Activated CD8-positive, alpha-beta T cell treated with anti-CD3 and anti-CD28 coated beads for 36 hours (primary cell): ENCODE measurements at regions not wholly inside any gene's neighbourhood (a gene's known extent, or its start where the extent isn't known, plus 50 kb on each side); places are given as distances from the start of the nearest gene placed in this dataset.

ENCODE experiments used
- ATAC-seq: fragments of 200-7000 bp; cut with Tn5 transposase; one replicate; pipeline ENCODE4 v1.10.0; 2021; ENCODE audit warnings: mild to moderate bottlenecking, moderate library complexity
- CTCF ChIA-PET: fragments of 350-600 bp; sonication (Branson Sonifier 250); formaldehyde crosslinking; loops from one replicate; lab custom pipeline; 2021; ENCODE audit warnings: antibody characterized with exemption; lab: Charles Lee
- POLR2A ChIA-PET: fragments of 350-600 bp; sonication (Branson Sonifier 250); formaldehyde crosslinking; loops from one replicate; lab custom pipeline; 2021; ENCODE audit warnings: antibody characterized with exemption; lab: Charles Lee
- DNase-seq: peaks from one replicate; pipeline ENCODE4 v3.0.0-alpha.2; 2020
- H3K27ac Mint-ChIP-seq: one replicate; pipeline ENCODE4 v1.8.0; 2021; ENCODE audit warnings: mild to moderate bottlenecking, mixed read lengths
- H3K27me3 Mint-ChIP-seq: one replicate; pipeline ENCODE4 v1.8.0; 2021; ENCODE audit warnings: mixed read lengths
- H3K36me3 Mint-ChIP-seq: one replicate; pipeline ENCODE4 v1.8.0; 2021; ENCODE audit warnings: low read depth, mixed read lengths
- H3K4me1 Mint-ChIP-seq: one replicate; pipeline ENCODE4 v1.8.0; 2021; ENCODE audit warnings: low read depth, mixed read lengths
- H3K4me3 Mint-ChIP-seq: one replicate; pipeline ENCODE4 v1.8.0; 2021; ENCODE audit warnings: mild to moderate bottlenecking, moderate library complexity, mixed read lengths
- H3K9me3 Mint-ChIP-seq: one replicate; pipeline ENCODE4 v1.8.0; 2021; ENCODE audit warnings: mixed read lengths
- intact Hi-C: fragments of 100-400 bp; cut with micrococcal nuclease; formaldehyde crosslinking; loops from one replicate; pipeline ENCODE4 v1.10.0; 2022
- TF ChIP-seq, protein P1 (sequence below): fragments of 200-600 bp; IDR thresholded peaks from one replicate; pipeline ENCODE4 v1.8.0; 2022; ENCODE audit warnings: antibody characterized with exemption, mild to moderate bottlenecking

DNA sequence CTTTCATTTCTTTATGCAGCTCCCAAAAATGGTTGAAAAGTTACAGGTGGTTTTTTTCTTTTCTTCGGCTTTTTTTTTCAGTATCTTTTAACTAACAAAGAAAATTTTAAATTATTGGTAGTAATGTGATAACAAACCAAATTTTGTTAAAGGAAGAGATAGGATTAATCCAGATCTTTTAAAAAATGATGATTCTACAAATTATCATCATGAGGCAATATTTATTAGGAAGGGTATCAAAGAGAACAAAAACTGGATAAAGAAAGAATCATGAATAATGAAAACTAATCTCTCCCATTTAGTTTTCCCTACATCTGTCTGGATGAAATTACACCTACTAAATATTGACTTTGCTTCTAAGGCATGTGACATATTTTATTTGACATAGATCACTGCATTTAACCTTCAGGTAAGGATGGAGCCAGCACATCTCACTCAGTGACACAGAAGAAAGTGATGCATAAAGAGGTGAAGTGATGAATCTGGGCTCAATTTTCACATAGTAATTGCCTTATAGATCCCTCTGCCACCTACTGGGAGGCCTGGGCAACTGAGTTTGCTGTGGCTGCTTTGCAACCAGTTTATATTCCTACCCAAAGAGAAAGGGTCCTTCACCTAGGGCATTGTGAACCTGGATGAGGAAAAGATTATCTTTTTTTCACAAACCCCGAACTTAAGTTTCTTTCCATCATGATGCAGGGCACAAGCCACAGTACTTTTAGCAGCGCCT lies 155.6 kb downstream of the HNRNPD start:
- DNase-seq = peak; percentile 26
- ChIA-PET POLR2A (no interaction called here), CTCF (interaction anchor here (0.6 to 1.7 kb wide), 4 partner anchors 26 to 866 kb away, joined by 3 to 7 read pairs (median 4); no protein-coding TSS in a partner anchor)
- Mint-ChIP-seq H3K27ac (no peak overlapping the region), H3K36me3 (no peaks in the 10 kb centered on the region), H3K27me3 (no peaks in the 10 kb centered on the region), H3K4me3 (no peak overlapping the region), H3K9me3 (peaks cover 2% of the 10 kb centered on the region), H3K4me1 (peaks cover 11% of the 10 kb centered on the region)
- ATAC-seq = peak; percentile 39
- TF ChIP-seq, protein P1, sequence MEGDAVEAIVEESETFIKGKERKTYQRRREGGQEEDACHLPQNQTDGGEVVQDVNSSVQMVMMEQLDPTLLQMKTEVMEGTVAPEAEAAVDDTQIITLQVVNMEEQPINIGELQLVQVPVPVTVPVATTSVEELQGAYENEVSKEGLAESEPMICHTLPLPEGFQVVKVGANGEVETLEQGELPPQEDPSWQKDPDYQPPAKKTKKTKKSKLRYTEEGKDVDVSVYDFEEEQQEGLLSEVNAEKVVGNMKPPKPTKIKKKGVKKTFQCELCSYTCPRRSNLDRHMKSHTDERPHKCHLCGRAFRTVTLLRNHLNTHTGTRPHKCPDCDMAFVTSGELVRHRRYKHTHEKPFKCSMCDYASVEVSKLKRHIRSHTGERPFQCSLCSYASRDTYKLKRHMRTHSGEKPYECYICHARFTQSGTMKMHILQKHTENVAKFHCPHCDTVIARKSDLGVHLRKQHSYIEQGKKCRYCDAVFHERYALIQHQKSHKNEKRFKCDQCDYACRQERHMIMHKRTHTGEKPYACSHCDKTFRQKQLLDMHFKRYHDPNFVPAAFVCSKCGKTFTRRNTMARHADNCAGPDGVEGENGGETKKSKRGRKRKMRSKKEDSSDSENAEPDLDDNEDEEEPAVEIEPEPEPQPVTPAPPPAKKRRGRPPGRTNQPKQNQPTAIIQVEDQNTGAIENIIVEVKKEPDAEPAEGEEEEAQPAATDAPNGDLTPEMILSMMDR = no peak
- intact Hi-C loops = no loop called here

DNA sequence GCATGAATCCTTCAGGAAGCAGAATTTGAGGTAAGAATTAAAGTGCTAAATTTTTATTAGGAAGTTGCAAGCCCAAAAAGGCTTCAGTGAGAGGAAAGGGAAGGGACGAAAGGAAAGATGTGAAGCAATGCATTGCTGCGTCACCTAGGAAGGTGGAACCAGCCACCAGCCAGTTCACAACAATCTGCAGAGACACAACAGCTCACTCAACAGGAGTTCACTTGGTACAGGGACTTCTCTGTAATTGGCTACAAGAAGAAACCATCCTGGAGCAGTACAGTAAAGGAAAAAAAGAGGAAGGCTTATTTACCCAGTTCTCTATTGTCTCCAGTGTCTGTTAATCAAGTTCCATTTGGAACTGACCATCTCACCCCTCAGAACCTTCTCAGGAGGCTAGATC lies 157.6 kb downstream of the HNRNPD start:
- Mint-ChIP-seq H3K4me3 (no peak overlapping the region), H3K9me3 (no peaks in the 10 kb centered on the region), H3K4me1 (peaks cover 16% of the 10 kb centered on the region), H3K27ac (no peak overlapping the region), H3K27me3 (no peaks in the 10 kb centered on the region), H3K36me3 (no peaks in the 10 kb centered on the region)
- no peak for ATAC-seq
- no peak for DNase-seq
- CTCF ChIA-PET = interaction anchor here (0.9 kb wide), 1 partner anchor 52 kb away, joined by 3 read pairs; no protein-coding TSS in a partner anchor
- TF ChIP-seq, protein P1 = no peak
- POLR2A ChIA-PET = no interaction called here
- intact Hi-C loops = no loop called here

DNA sequence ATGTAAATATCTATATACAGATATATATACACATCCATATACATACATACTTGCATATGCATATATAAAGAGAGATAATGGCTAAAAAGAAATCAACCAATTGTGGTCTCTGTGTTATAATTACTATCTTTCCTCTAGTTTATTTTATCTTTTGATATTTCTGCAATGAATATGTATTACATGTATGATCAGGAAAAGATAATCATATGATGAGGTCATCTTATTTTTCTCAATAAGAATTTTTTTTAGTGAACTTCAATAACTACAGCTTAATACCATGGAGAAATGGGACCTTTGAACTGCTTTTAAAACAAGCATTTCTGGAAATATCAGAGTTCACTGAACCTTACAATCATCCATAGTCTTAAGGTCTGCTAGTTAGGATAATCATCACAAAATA lies 158.0 kb downstream of the HNRNPD start:
- ATAC-seq (no peak), DNase-seq (no peak)
- TF ChIP-seq, protein P1 = no peak
- no peak overlapping the region for H3K27ac Mint-ChIP-seq
- no peaks in the 10 kb centered on the region for H3K27me3 Mint-ChIP-seq
- no peaks in the 10 kb centered on the region for H3K9me3 Mint-ChIP-seq
- intact Hi-C loops = no loop called here
- ChIA-PET CTCF (interaction anchor here (0.9 kb wide), 1 partner anchor 53 kb away, joined by 3 read pairs; no protein-coding TSS in a partner anchor), POLR2A (no interaction called here)
- H3K4me1 Mint-ChIP-seq = peaks cover 16% of the 10 kb centered on the region
- no peak overlapping the region for H3K4me3 Mint-ChIP-seq
- H3K36me3 Mint-ChIP-seq = no peaks in the 10 kb centered on the region

DNA sequence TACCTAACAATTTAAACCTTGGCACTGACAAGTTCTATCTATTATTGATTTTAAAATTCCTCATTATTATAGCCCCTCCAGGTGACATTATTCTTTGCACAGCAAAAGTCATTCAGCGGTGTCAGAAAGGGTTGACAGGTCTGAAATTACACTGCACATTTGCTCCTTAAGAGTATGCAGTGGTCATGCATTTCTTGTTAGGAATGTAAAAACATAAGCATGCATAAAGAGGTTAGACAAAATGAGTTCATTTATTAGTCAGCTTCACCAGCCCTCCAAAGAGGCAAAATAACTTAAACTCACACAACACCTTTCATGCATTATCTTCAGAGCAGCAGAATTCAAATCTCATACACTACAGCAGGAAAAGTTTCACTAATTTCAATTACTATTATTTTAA lies 158.8 kb downstream of the HNRNPD start:
- ChIA-PET POLR2A (no interaction called here), CTCF (interaction anchor here (2.0 kb wide), 1 partner anchor 53 kb away, joined by 9 read pairs; no protein-coding TSS in a partner anchor)
- TF ChIP-seq, protein P1 = no peak
- Mint-ChIP-seq H3K27me3 (no peaks in the 10 kb centered on the region), H3K4me1 (peaks cover 16% of the 10 kb centered on the region), H3K4me3 (no peak overlapping the region), H3K36me3 (no peaks in the 10 kb centered on the region), H3K9me3 (no peaks in the 10 kb centered on the region), H3K27ac (no peak overlapping the region)
- intact Hi-C loops = no loop called here
- ATAC-seq (no peak), DNase-seq (no peak)
